Activated naive CD4-positive, alpha-beta T cell treated with anti-CD3 and anti-CD28 coated beads, Interleukin-2, amount 50 U/mL, for 72 hours (primary cell): ENCODE measurements at regions not wholly inside any gene's neighbourhood (a gene's known extent, or its start where the extent isn't known, plus 50 kb on each side); places are given as distances from the start of the nearest gene placed in this dataset.

Experiments used
- ATAC-seq, 2 donors: fragments of 150-1000 bp; cut with Tn5 transposase; 2 replicates each; pipeline ENCODE4 v1.10.0; 2021; ENCODE audit warnings: mild to moderate bottlenecking in 2 of 2, moderate library complexity in 2 of 2
- DNase-seq, 2 donors: peaks; one replicate each; pipeline ENCODE4 v3.0.0; 2021 to 2022; ENCODE audit warnings: low spot score in 2 of 2
- H3K27ac Mint-ChIP-seq, 2 donors: one replicate each; pipeline ENCODE4 v1.8.0; 2022; ENCODE audit warnings: mild to moderate bottlenecking in 2 of 2, mixed read lengths in 2 of 2
- H3K36me3 Mint-ChIP-seq, 2 donors: one replicate each; pipeline ENCODE4 v1.8.0; 2022; ENCODE audit warnings: mixed read lengths in 2 of 2
- H3K9me3 Mint-ChIP-seq, 2 donors: one replicate each; pipeline ENCODE4 v1.8.0; 2022; ENCODE audit warnings: mixed read lengths in 2 of 2

DNA sequence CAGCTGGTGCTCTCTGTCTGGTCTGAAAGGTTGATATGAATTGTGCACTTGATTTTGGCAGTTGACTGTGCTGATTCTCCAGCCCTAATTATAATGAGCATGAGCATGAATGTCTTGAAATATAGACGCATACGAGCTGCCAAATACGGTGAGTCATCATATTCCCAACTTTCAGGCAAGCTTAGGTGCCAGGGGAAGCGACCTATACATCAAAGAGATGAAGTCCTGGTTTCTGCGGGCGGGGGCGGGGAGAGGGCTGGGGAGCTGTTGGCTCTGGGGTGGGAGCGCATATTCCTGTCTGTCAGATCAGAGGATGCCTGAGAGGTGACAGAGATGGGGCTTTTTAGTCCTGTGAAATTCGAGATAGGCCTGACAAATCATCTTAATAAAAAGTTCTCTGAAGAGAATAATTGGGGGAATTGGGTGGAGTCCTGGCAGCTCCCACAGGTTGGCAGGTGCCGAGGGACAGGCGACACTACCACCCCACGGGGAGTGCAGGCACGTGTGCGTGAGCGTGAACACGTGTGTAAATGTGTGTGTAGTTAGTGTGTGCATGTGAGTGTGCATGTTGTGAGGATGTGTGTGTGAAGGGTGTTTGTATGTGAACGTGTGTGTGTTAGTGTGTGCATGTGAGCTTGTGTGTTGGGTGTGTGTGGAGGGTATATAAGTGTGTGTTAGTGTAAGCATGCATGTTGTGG lies 865.3 kb downstream of the TBC1D22A start:
- no peak for ATAC-seq
- H3K27ac Mint-ChIP-seq: no peak overlapping the region
- no peaks in the 10 kb centered on the region for H3K9me3 Mint-ChIP-seq

DNA sequence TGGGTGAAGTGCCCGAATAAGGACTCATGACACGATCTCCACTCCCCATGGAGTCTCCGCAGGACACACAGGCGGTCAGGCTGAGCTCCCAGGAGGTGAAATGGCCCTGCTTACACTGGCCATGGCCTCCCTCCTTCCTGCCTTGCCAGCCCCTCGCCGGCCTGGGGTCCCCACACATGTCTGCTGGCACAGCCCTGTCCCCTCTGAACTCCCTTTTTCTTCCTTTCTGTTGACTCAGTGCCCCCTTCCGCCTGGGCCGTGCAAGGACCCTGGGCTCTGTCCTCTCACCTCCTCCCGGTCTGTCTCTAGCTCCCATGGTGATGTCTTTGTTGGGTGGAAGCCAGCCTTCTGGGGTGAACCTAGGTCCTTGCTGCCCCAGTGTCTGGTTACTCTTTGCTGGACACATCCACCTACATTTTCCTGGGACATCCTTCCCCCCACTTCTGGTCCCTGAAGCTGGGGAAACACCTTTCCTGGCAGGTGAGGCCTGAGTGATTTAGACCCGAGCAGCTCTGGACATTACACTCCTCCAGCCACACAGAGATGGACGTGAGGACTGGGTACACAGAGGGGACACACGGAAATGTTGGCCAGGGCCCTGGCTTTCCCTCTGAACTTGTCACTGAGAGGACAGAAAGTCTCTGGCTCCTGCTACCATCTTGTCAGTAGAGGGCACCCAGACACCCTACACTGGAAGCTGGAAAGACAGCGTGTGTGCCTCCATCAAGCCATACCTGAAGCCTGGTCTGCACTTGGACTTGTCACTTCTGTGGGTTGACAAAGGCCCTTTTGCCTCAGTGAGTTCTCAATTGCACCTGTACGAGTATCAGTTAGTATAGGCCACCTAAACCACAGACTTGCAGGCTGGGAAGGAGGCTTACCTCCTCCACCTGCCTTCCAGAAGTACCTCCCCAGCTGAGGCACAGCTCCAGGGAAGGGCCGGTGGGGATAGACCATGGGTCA lies 864.3 kb downstream of the TBC1D22A start:
- no peak for DNase-seq
- Mint-ChIP-seq H3K27ac (peak overlapping the region in 1 of 2 donors; percentile 22), H3K36me3 (no peaks in the 10 kb centered on the region), H3K9me3 (no peaks in the 10 kb centered on the region)
- no peak for ATAC-seq

More for the DNA sequence above, 865.3 kb downstream of the TBC1D22A start:
- H3K36me3 Mint-ChIP-seq: no peaks in the 10 kb centered on the region
- DNase-seq: no peak

DNA sequence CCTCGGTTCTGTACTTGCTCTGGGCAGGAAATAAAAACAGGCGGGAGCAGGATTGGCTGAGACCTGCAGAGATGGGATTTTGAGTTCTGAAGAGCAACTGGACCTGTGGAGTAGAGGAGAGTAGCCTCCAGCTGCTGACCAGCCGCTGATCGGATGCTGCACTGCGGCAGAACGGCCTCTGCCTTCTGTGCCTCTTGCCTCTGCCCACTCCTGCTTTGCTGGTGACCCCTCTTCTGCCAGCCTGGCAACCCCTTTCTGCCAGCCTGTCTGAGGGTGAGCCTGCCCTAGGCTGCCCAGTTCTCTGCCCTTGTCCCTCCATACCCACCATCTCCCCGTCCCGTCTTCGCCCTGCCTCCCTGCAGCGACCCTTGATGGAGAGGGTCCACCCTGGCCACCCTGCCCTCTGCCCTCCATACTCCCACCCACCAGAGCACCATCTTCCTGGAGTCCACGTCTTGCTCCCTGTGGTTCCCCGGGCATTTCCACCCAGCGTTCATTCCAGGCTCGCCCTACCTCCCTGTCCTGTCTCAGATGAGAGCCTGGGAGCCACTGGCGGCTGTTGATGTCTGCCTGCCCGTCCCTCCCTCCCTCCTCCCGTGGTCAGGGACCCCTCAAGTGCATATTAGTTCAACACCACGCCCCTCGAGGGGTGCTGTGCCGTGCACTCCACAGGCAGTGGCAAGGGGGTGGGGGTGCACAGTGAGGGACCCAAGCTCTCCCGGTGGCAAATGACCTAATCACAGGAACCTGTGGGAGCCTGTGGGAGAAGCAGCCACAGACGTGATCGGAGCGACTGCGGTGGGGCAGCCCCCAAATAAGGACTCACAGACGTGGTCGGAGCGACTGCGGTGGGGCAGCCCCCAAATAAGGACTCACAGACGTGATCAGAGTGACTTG lies 863.3 kb downstream of the TBC1D22A start:
- no peak for DNase-seq
- ATAC-seq: no peak
- Mint-ChIP-seq H3K9me3 (no peaks in the 10 kb centered on the region), H3K36me3 (no peaks in the 10 kb centered on the region), H3K27ac (no peak overlapping the region)

DNA sequence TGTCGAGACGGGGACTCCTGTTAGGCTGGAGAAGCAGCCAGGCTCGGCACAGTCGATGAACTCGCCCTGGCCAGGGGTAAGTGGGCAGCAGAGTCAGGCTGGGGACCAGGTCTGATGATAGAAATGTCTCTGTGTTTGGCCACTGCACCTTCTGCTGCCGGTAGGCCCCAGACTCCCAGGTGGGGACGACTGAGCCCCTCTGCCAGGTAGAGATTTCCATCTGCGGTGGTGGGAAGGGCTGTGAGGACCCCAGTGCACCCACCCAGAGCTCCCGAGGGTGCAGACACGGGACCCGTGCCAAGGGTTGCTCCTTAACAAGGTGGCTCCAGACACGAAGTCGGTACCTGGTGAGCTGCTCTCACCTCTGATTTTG lies 862.5 kb downstream of the TBC1D22A start:
- Mint-ChIP-seq H3K36me3 (no peaks in the 10 kb centered on the region), H3K9me3 (no peaks in the 10 kb centered on the region), H3K27ac (no peak overlapping the region)
- DNase-seq (no peak), ATAC-seq (no peak)

DNA sequence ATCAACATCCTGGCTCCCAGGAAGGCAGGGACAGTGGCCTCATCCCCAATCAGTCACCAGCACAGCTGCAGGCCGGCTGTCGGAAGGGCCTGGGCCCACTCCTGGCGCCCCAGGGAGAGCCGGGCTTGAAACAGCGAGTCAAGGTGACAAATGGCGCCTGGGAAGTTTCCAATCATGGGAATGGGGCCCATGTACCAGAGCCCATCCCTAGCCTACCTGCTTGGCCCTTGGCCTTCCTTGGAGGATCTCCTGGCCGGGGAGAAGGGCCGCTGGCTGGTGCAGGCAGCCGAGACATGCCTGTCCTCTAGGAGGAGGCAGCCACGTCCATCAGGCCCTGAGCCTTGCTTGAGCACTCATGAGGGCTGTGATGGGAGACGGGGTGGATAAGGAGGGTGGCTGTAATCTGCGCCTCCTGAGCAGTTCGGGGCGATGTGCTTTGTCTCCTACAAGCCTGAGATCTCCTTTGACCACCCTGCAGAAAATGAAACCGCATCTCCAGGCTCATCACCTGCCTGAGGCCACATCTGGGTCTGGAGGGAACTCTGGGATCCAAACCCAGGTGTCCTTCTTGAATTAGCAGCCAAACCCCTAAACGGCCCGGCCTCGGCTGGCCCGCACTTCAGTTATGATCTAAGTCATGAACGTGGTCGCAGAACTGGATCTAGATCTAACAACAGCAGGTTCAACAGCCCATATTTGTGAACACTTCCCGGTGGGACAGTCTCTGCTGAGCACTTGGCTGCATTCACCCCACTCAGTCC lies 862.0 kb downstream of the TBC1D22A start:
- DNase-seq (no peak), ATAC-seq (no peak)
- H3K9me3 Mint-ChIP-seq: no peaks in the 10 kb centered on the region
- no peak overlapping the region for H3K27ac Mint-ChIP-seq
- H3K36me3 Mint-ChIP-seq: no peaks in the 10 kb centered on the region

DNA sequence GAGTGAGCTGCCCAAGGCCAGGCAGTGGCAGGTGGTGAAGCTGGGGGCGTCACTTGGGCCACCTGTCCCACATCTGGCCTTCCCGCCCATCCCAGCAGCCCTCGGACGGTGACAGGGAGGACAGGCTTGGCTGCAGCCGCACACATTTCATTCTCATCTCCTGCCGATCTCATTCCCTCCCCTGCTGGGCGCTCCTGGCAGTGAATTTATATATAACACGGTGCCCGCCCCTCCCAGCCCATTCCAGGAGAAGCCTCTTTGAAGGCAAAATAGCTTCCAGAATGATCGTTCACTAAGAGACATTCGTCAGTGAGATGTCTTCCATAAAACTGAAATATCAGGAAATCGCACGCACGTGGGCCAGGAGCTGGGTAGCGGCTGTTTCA lies 861.3 kb downstream of the TBC1D22A start:
- Mint-ChIP-seq H3K36me3 (no peaks in the 10 kb centered on the region), H3K27ac (no peak overlapping the region), H3K9me3 (no peaks in the 10 kb centered on the region)
- DNase-seq (no peak), ATAC-seq (no peak)

DNA sequence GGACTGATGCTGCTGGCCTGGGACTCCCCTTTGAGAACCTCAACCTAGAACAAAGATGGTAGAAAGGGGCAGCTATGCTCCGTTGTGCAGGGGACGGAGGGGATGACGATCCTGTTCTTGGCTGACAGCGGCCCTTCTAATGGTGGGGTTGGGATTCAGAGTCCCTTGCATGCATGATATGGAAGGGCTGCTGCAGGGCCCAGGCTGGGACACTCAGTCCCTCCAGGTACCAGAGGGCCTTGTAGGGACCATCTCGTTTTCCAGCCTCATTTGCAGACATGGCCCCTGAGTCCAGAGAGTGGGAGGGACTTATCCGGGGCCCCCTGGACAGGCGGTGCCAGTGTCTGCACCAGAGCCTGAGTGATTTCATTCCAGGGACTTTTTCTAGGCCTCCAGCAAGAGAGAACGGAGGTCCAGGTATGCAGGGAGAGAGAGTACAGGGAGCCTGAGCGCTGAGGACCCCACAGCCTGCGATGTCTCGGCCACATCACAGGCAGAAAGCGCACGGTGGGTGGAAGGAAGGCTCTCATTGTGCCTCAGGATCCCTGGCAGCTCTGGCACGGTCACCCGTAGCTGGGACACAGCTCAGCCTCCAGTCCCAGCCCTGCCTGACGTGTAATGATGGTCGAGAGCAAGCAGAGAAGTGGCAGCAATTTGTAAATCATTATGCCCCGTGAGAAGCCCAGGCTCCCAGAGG lies 860.8 kb downstream of the TBC1D22A start:
- DNase-seq: no peak
- ATAC-seq: no peak
- H3K36me3 Mint-ChIP-seq: no peaks in the 10 kb centered on the region
- no peak overlapping the region for H3K27ac Mint-ChIP-seq
- no peaks in the 10 kb centered on the region for H3K9me3 Mint-ChIP-seq

DNA sequence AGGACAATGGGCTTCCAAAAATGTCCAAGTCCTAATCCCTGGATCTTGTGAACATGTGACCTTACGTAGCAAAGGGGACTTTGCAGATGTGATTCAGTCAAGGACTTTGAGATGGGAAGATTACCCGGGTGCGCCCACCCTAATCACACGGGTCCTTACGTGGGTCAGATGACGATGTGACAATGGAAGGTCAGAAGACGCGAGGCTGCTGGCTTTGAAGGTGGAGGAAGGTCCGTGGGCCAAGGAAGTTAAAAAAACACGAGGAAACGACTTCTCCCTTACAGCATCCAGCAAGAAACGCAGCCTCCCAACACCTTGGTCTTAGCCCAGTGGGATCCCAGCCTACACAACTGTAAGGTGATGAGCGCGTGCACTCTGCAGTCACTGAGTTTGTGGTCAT lies 860.1 kb downstream of the TBC1D22A start:
- Mint-ChIP-seq H3K36me3 (no peaks in the 10 kb centered on the region), H3K9me3 (no peaks in the 10 kb centered on the region), H3K27ac (no peak overlapping the region)
- DNase-seq: no peak
- no peak for ATAC-seq

DNA sequence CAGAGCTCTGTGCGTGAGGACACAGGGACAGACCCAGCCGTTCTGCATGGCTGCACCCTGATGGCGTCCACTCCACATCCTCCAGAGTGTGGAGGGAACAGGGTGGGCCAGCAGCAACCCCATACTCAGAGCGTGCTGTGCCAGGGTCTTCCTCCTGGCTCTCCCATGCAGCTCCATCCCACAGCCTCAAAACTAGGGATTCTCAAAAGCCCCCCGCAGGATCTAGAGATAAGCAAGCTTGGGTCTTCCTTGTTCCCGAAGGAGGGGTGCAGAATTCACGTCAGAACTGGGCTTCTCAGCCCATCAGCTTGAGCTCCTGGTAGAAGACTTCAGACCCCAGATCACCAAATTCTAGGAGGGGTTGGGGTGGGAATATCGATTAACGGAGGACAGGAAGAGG lies 858.8 kb downstream of the TBC1D22A start:
- Mint-ChIP-seq H3K27ac (no peak overlapping the region), H3K36me3 (no peaks in the 10 kb centered on the region), H3K9me3 (no peaks in the 10 kb centered on the region)
- ATAC-seq: no peak
- no peak for DNase-seq

DNA sequence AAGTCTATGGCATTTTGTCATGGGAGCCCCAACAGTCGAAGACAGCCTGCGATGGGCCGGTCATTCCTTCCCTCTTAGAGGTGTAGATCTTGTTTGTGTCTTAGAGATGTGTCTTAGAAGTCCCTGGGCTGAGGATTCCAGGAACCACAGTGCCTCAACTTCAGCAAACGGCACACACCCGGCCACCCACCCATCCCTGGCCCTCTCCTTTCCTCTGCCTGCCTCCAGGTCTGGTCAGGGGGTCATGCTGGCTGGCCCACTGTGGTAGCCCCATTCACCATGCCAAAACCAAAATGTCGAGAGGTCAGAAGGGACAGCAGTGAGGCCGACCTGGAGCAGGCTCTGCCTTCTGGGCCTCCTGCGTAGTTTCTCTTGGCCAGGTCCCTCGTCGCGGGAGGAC lies 857.9 kb downstream of the TBC1D22A start:
- no peak overlapping the region for H3K27ac Mint-ChIP-seq
- ATAC-seq (no peak), DNase-seq (no peak)
- H3K9me3 Mint-ChIP-seq: no peaks in the 10 kb centered on the region
- no peaks in the 10 kb centered on the region for H3K36me3 Mint-ChIP-seq

DNA sequence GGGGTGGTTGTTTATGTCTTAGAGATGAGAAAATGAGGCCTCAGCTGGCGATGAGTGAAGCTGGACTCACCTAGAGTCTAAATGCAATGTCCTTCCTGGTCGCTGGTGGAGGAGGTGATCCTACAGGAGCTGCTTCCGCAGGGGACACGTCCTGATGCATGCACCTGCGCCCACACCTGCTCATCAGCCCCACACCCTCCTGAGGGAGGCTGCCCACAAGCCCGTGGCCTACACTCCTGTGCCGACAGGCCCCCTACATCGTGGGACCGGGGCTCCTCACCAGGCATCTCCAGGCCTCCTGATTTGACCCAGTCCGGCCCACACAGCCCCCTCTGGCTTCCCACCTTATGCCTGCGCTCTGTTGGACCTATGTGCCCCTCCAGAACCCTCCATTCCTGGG lies 857.2 kb downstream of the TBC1D22A start:
- H3K36me3 Mint-ChIP-seq: no peaks in the 10 kb centered on the region
- ATAC-seq (no peak), DNase-seq (no peak)
- no peak overlapping the region for H3K27ac Mint-ChIP-seq
- H3K9me3 Mint-ChIP-seq: no peaks in the 10 kb centered on the region

DNA sequence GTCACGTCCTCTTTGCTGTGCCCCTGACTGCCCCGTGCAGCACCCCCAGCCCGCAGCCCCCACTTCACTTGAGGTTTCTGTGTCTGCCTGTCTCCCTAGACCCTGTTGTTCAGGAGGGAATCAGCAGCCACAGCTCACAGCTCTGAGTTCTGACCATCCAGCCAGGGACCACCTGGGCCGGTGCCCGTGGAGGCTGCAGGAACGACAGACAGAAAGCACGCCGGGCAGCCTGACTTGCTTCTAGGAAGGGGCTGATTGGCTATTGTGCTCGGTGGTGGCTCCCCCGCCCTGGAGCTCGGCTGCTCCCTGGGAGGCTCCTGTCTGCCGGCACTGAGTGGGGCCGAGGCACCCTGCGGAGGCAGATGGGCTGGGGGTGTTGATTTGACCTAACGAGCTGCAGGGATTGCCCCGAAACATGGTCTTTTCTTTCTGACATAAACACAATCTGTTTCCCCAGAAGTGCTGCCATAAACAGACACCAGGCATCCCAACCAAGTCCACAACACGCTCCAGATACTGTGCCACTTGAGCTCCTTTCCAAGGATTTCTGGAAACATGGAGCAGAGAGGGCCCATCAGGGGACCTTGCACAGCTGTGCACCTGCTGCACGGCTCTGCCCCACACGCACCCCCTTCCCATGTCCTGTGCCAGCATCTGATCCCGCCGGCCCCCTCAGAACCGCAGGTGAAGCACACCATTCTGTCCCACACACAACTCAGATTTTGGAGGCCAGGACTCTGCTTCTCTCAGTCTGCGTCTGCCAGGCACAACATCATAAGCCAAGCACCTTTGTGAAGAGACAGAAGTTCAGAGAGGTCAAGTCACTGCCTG lies 855.9 kb downstream of the TBC1D22A start:
- DNase-seq (no peak), ATAC-seq (no peak)
- Mint-ChIP-seq H3K9me3 (no peaks in the 10 kb centered on the region), H3K36me3 (no peaks in the 10 kb centered on the region), H3K27ac (no peak overlapping the region)

DNA sequence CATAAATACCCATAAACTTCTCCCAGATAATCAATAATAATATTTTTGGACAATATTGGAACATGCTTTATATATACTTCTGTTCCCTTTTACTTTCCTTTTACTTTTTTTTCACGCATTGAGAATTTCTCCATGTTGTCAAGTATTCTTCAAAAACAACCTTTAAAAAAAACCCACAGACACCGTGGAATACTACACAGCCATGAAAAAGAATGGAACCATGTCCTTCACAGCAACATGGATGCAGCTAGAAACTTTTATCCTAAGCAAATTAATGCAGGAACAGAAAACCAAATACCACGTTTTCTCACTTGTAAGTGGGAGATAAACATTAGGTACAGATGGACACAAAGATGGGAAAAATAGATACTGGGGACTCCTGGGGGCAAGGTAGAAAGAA lies 854.7 kb downstream of the TBC1D22A start:
- Mint-ChIP-seq H3K9me3 (no peaks in the 10 kb centered on the region), H3K27ac (no peak overlapping the region), H3K36me3 (no peaks in the 10 kb centered on the region)
- DNase-seq (no peak), ATAC-seq (no peak)

DNA sequence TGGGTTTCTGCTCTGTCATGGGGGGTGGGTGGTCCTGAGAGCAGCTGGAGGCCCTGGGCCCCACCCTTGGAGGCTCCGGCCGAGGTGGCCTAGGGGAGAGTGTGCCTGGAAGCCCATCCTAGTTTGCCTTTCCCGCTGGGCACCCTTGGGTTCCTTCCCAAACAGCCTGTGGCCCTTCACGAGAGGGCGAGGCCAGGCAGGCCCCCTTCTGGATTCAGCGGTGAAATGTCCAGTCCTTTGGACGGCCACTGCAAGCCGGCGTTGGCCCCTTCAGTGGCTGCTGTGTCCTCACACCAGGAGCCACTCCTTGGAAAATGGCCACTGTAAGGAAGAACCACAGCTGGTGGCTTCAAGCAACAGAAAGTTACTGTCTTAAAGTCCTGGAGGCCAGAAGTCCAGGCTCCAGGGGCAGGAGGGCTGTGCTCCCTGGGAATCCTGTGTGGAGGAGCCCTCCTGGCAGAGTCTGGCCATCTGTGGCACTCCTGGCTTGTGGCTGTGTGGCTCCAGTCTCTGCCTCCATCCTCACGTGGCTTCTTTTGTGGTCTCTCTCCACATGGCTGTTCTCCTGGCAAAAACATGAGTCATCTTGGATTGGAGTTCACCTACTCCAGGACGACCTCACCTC lies 854.1 kb downstream of the TBC1D22A start:
- no peaks in the 10 kb centered on the region for H3K36me3 Mint-ChIP-seq
- no peak for ATAC-seq
- peak in 1 of 2 donors; percentile 35 for DNase-seq
- H3K27ac Mint-ChIP-seq: no peak overlapping the region
- H3K9me3 Mint-ChIP-seq: no peaks in the 10 kb centered on the region

DNA sequence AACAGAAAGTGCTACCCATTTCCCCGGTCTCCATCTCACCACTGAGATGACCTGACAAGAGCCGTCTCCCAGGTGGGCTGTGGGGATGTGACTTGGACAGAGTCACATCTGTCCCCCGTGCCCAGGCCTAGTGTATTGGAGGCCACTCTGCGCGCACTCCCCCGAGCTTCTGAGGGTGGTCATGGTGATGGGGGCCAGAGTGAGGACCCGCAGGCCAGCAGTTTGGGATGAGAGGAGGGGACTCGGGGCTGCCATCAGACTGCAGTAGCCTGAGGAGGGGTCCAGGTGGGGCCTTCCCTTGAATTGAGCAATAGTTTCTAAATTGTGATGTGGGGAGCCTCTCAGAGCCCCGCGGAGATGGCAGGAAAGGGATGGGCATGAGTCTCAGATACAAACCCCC lies 852.6 kb downstream of the TBC1D22A start:
- no peaks in the 10 kb centered on the region for H3K9me3 Mint-ChIP-seq
- ATAC-seq: no peak
- no peaks in the 10 kb centered on the region for H3K36me3 Mint-ChIP-seq
- no peak overlapping the region for H3K27ac Mint-ChIP-seq
- no peak for DNase-seq
